NT2/D1 (cell line): ENCODE measurements at regions not wholly inside any gene's neighbourhood (a gene's known extent, or its start where the extent isn't known, plus 50 kb on each side); places are given as distances from the start of the nearest gene placed in this dataset.

Experiments used
- SUZ12 ChIP-seq: IDR thresholded peaks from 2 replicates; pipeline ENCODE4 v1.6.1; 2011; ENCODE audit not compliant: insufficient read length, insufficient read depth; ENCODE audit errors: extremely low read depth
- YY1 ChIP-seq: IDR thresholded peaks from 2 replicates; pipeline ENCODE4 v1.6.1; 2011; ENCODE audit not compliant: insufficient read length, insufficient read depth
- ZNF274 ChIP-seq: IDR thresholded peaks from 2 replicates; pipeline ENCODE4 v1.6.1; 2011; ENCODE audit warnings: mild to moderate bottlenecking, low read depth, low read length

DNA sequence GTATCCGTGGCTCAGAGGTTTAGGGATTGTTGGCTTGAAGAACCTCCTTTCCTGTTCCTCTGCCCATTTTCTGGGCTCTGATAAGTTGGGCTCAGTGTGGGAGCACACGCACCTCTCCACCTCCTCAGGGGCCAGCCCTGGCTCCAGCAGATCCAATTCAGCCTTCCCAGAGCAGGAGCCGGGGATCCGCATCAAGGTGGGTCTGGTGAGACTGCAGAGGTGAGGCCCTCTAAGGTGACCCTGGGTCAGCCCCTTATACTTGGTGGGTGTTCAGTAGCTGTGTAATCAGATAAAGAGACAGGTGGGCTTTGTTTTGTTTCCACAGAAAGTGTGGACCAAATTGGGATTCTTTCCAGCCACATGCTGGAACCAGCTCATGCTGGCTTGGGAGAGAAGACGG lies 1466.0 kb downstream of the TBC1D22A start:
- TF ChIP-seq YY1 (no peak), ZNF274 (no peak), SUZ12 (no peak)
